ENCODE measurements at regions not wholly inside any gene's neighbourhood (a gene's known extent, or its start where the extent isn't known, plus 50 kb on each side); places are given as distances from the start of the nearest gene placed in this dataset.

GRCh38 chr10:108801775-108802517 is 1121.4 kb downstream of the XPNPEP1 start:
- Histone ChIP-seq H3K27me3 (replicated peaks; ENCODE audit: insufficient read depth) (no peaks in the 10 kb centered on the region), H3K4me3 (no peak overlapping the region), H3K36me3 (no peaks in the 10 kb centered on the region), H3K27ac (no peak overlapping the region), H3K9me3 (no peaks in the 10 kb centered on the region), H3K4me1 (ENCODE audit: control insufficient read depth in 1 of 2, low read depth in 2 of 2) (no peaks in the 10 kb centered on the region)
- ATAC-seq (ENCODE audit: insufficient number of reproducible peaks, low FRiP score, low read depth) (no peak), DNase-seq (ENCODE audit: low spot score) (no peak)
- TF ChIP-seq, protein P1, sequence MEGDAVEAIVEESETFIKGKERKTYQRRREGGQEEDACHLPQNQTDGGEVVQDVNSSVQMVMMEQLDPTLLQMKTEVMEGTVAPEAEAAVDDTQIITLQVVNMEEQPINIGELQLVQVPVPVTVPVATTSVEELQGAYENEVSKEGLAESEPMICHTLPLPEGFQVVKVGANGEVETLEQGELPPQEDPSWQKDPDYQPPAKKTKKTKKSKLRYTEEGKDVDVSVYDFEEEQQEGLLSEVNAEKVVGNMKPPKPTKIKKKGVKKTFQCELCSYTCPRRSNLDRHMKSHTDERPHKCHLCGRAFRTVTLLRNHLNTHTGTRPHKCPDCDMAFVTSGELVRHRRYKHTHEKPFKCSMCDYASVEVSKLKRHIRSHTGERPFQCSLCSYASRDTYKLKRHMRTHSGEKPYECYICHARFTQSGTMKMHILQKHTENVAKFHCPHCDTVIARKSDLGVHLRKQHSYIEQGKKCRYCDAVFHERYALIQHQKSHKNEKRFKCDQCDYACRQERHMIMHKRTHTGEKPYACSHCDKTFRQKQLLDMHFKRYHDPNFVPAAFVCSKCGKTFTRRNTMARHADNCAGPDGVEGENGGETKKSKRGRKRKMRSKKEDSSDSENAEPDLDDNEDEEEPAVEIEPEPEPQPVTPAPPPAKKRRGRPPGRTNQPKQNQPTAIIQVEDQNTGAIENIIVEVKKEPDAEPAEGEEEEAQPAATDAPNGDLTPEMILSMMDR (IDR thresholded peaks at IDR 0.05) = no peak

DNA sequence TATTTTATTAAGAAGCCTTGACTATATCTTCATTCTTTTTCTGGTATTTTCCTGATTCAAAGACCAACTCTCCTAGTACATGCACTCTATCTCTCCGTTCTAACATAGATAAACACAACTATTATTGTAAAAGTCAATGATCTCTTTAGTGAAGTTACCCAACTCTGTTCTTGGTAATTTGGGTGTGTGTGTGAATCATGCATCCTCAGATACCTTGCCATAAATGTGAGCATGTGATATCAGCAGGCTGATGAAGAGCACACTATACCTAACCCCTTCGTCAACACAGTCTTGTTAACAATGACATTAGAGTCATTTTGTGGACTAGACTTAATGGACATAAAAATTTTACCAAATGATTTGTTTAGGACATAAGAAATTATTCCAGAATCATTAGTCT is 1122.1 kb downstream of the XPNPEP1 start:
- DNase-seq (ENCODE audit: low spot score) (no peak), ATAC-seq (ENCODE audit: insufficient number of reproducible peaks, low FRiP score, low read depth) (no peak)
- H3K27me3 ChIP-seq (replicated peaks; ENCODE audit: insufficient read depth) = no peaks in the 10 kb centered on the region
- no peak overlapping the region for H3K27ac ChIP-seq
- H3K36me3 ChIP-seq = no peaks in the 10 kb centered on the region
- H3K4me1 ChIP-seq (ENCODE audit: control insufficient read depth in 1 of 2, low read depth in 2 of 2) = no peaks in the 10 kb centered on the region
- H3K4me3 ChIP-seq = no peak overlapping the region
- H3K9me3 ChIP-seq = no peaks in the 10 kb centered on the region
- TF ChIP-seq, protein P1 (IDR thresholded peaks at IDR 0.05) = no peak

DNA sequence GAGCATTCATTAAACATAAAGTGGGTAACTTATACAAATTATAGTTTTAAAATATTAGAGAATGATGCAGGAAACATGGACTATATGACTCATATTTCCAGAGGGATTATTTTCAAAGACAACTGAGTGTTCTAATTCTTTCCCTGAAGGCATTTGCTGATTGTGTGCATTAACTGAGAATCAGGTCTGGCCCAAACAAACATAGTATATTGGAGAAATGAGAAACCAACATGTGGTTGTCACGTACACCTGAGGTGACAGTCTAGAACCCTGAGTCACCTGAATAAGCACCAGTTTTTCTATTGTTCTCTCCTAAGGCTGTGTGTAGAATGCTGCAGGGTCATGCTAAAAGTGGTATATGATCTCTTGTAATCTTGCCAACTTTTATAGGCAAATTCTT is 1125.7 kb downstream of the XPNPEP1 start:
- Histone ChIP-seq H3K9me3 (no peaks in the 10 kb centered on the region), H3K27ac (no peak overlapping the region), H3K36me3 (no peaks in the 10 kb centered on the region), H3K27me3 (replicated peaks; ENCODE audit: insufficient read depth) (no peaks in the 10 kb centered on the region), H3K4me3 (no peak overlapping the region), H3K4me1 (ENCODE audit: control insufficient read depth in 1 of 2, low read depth in 2 of 2) (no peaks in the 10 kb centered on the region)
- ATAC-seq (ENCODE audit: insufficient number of reproducible peaks, low FRiP score, low read depth) (no peak), DNase-seq (ENCODE audit: low spot score) (no peak)
- TF ChIP-seq, protein P1 (IDR thresholded peaks at IDR 0.05) = no peak

DNA sequence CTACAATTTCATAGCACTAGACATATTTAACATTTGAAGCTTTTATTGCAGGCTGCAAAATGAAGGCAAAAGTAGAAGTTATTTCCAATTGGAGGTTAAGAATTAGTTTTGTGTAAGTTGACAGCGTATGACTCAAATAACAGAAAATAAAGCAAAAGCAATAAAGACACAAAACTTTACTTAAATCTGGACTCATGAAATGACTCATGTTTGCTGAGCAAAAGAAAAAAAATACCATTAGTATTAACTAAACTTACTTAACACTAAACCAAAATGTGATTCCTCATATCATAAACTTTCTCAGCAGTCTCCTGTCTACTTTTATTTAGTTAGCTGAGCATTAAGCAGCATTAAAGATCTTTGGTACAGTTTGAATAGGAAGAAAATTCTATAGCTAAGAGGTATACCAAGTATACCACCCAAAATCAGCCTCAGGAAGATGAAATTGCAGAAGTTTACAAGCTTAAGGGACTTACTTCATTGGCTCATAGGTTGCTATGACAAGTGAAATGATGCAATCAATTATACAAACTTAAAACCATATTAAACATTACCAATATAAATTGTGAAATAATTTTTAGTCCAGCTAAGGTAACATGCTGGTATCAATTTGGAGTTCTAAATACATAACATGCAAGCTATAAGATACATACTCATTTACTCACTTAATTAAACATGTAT is 1131.4 kb downstream of the XPNPEP1 start:
- Histone ChIP-seq H3K27ac (no peak overlapping the region), H3K4me3 (no peak overlapping the region), H3K9me3 (no peaks in the 10 kb centered on the region), H3K36me3 (no peaks in the 10 kb centered on the region), H3K27me3 (replicated peaks; ENCODE audit: insufficient read depth) (no peaks in the 10 kb centered on the region), H3K4me1 (ENCODE audit: control insufficient read depth in 1 of 2, low read depth in 2 of 2) (no peaks in the 10 kb centered on the region)
- TF ChIP-seq, protein P1 (IDR thresholded peaks at IDR 0.05) = no peak
- ATAC-seq (ENCODE audit: insufficient number of reproducible peaks, low FRiP score, low read depth) (no peak), DNase-seq (ENCODE audit: low spot score) (no peak)

DNA sequence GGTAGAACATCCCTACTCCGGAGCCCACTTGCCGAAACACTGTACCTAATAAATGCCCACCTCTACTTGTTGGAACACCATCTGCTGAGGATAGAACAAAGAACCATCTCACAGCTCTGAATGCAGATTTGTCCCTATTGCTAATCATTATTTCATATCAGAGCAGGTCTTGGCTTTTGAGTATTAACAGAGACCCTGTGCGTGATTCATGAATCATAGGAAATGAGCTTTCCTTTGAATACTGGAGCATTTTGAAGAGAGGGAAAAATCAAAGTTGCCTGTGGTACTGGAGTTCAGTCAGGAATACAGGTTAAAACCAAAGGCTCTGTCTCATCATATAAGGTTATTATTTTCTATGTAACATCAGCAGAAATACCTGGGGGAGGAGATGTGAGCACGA is 1132.3 kb downstream of the XPNPEP1 start:
- Histone ChIP-seq H3K27me3 (replicated peaks; ENCODE audit: insufficient read depth) (no peaks in the 10 kb centered on the region), H3K27ac (no peak overlapping the region), H3K4me3 (no peak overlapping the region), H3K4me1 (ENCODE audit: control insufficient read depth in 1 of 2, low read depth in 2 of 2) (no peaks in the 10 kb centered on the region), H3K36me3 (no peaks in the 10 kb centered on the region), H3K9me3 (no peaks in the 10 kb centered on the region)
- DNase-seq (ENCODE audit: low spot score) (no peak), ATAC-seq (ENCODE audit: insufficient number of reproducible peaks, low FRiP score, low read depth) (no peak)
- TF ChIP-seq, protein P1 (IDR thresholded peaks at IDR 0.05) = no peak
